Progenitor cell of endocrine pancreas (in vitro differentiated cells): ENCODE measurements at regions not wholly inside any gene's neighbourhood (a gene's known extent, or its start where the extent isn't known, plus 50 kb on each side); places are given as distances from the start of the nearest gene placed in this dataset.

Source experiments
- DNase-seq: peaks from one replicate; pipeline ENCODE4 v3.0.0; 2021; ENCODE audit warnings: low spot score; ENCODE audit not compliant: unreplicated experiment
- H3K27ac Mint-ChIP-seq: 2 replicates; pipeline ENCODE4 v1.8.0; 2021; ENCODE audit warnings: mild to moderate bottlenecking, moderate library complexity, mixed read lengths
- H3K27me3 Mint-ChIP-seq: 2 replicates; pipeline ENCODE4 v1.8.0; 2021; ENCODE audit warnings: mixed read lengths
- H3K36me3 Mint-ChIP-seq: 2 replicates; pipeline ENCODE4 v1.8.0; 2022; ENCODE audit warnings: mixed read lengths; ENCODE audit not compliant: insufficient read depth
- H3K4me1 Mint-ChIP-seq: 2 replicates; pipeline ENCODE4 v1.8.0; 2021; ENCODE audit warnings: low read depth, mixed read lengths
- H3K4me3 Mint-ChIP-seq: 2 replicates; pipeline ENCODE4 v1.8.0; 2021; ENCODE audit warnings: low read depth, mild to moderate bottlenecking, moderate library complexity, mixed read lengths
- H3K9me3 Mint-ChIP-seq: 2 replicates; pipeline ENCODE4 v1.8.0; 2021; ENCODE audit warnings: low read depth, mixed read lengths
- TF ChIP-seq, protein P1 (sequence below): fragments of 200-600 bp; sonication (generic); IDR thresholded peaks from one replicate; pipeline ENCODE4 v1.5.0; 2021; ENCODE audit warnings: antibody characterized with exemption, mild to moderate bottlenecking; ENCODE audit not compliant: unreplicated experiment

GRCh38 chr4:89545315-89545714 is 237.7 kb upstream of the GPRIN3 start:
- Mint-ChIP-seq H3K27me3 (no peaks in the 10 kb centered on the region), H3K4me3 (no peak overlapping the region), H3K4me1 (peaks cover 5% of the 10 kb centered on the region), H3K9me3 (peaks cover 16% of the 10 kb centered on the region), H3K27ac (no peak overlapping the region), H3K36me3 (no peaks in the 10 kb centered on the region)
- no peak for DNase-seq
- TF ChIP-seq, protein P1, sequence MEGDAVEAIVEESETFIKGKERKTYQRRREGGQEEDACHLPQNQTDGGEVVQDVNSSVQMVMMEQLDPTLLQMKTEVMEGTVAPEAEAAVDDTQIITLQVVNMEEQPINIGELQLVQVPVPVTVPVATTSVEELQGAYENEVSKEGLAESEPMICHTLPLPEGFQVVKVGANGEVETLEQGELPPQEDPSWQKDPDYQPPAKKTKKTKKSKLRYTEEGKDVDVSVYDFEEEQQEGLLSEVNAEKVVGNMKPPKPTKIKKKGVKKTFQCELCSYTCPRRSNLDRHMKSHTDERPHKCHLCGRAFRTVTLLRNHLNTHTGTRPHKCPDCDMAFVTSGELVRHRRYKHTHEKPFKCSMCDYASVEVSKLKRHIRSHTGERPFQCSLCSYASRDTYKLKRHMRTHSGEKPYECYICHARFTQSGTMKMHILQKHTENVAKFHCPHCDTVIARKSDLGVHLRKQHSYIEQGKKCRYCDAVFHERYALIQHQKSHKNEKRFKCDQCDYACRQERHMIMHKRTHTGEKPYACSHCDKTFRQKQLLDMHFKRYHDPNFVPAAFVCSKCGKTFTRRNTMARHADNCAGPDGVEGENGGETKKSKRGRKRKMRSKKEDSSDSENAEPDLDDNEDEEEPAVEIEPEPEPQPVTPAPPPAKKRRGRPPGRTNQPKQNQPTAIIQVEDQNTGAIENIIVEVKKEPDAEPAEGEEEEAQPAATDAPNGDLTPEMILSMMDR = no peak

- H3K36me3 Mint-ChIP-seq = no peaks in the 10 kb centered on the region
- H3K27me3 Mint-ChIP-seq = no peaks in the 10 kb centered on the region
- H3K4me3 Mint-ChIP-seq = no peak overlapping the region
- no peak for DNase-seq
- peaks cover 13% of the 10 kb centered on the region for H3K9me3 Mint-ChIP-seq
- no peak overlapping the region for H3K27ac Mint-ChIP-seq
- TF ChIP-seq, protein P1 = no peak
- peaks cover 12% of the 10 kb centered on the region for H3K4me1 Mint-ChIP-seq
Measured at GRCh38 chr4:89541998-89542397, 234.4 kb upstream of the GPRIN3 start.

- TF ChIP-seq, protein P1 = no peak
- Mint-ChIP-seq H3K27ac (no peak overlapping the region), H3K27me3 (no peaks in the 10 kb centered on the region), H3K4me3 (no peak overlapping the region), H3K9me3 (peaks cover 13% of the 10 kb centered on the region), H3K4me1 (peaks cover 13% of the 10 kb centered on the region), H3K36me3 (no peaks in the 10 kb centered on the region)
- no peak for DNase-seq
Measured at GRCh38 chr4:89539797-89540711, 232.5 kb upstream of the GPRIN3 start.

DNA sequence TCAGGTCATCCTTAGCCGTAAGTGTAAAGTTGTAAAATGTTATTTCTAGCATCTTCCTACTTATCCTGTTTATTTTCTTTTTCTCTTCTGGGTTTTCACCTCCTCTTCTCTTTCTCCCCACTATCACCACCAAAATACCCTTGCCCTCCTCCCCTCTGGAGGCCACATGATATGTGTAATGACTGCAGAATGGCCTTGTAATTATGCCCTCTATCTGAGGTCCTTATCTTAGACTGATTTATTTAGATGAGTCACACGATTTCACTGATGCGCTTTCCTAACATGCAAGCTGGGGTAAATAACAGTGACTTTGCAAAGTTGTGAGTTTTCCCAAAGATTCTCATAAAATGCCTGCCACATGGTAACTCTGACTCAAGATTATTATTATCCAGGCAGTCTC is 231.8 kb upstream of the GPRIN3 start:
- no peaks in the 10 kb centered on the region for H3K36me3 Mint-ChIP-seq
- DNase-seq = no peak
- TF ChIP-seq, protein P1 = no peak
- H3K27me3 Mint-ChIP-seq = no peaks in the 10 kb centered on the region
- peaks cover 13% of the 10 kb centered on the region for H3K4me1 Mint-ChIP-seq
- no peak overlapping the region for H3K27ac Mint-ChIP-seq
- H3K9me3 Mint-ChIP-seq = peaks cover 10% of the 10 kb centered on the region
- no peak overlapping the region for H3K4me3 Mint-ChIP-seq

- no peaks in the 10 kb centered on the region for H3K36me3 Mint-ChIP-seq
- no peak for DNase-seq
- no peak overlapping the region for H3K4me3 Mint-ChIP-seq
- H3K4me1 Mint-ChIP-seq = peaks cover 13% of the 10 kb centered on the region
- H3K9me3 Mint-ChIP-seq = peaks cover 8% of the 10 kb centered on the region
- no peak overlapping the region for H3K27ac Mint-ChIP-seq
- TF ChIP-seq, protein P1 = no peak
- H3K27me3 Mint-ChIP-seq = no peaks in the 10 kb centered on the region
Measured at GRCh38 chr4:89538886-89539285, 231.3 kb upstream of the GPRIN3 start.
